ENCODE measurements at regions not wholly inside any gene's neighbourhood (a gene's known extent, or its start where the extent isn't known, plus 50 kb on each side); places are given as distances from the start of the nearest gene placed in this dataset.
"Not testable (repeated sequence)": the region's sequence is repeated elsewhere in the genome, so short reads cannot be mapped to it uniquely, and the experiment has no call there.

GRCh38 chr1:217039926-217040325 is 316.7 kb upstream of the ESRRG start:
- Histone ChIP-seq H3K9me2 (ENCODE audit: insufficient read depth, low read length) (no peaks in the 10 kb centered on the region), H3K27ac (ENCODE audit: low read depth, low read length, poor library complexity, severe bottlenecking) (no peak overlapping the region), H3K4me1 (ENCODE audit: insufficient read depth, low read length, poor library complexity, severe bottlenecking) (no peaks in the 10 kb centered on the region), H3K4me2 (ENCODE audit: low read length) (no peak overlapping the region), H2AFZ (ENCODE audit: low read length) (no peak overlapping the region), H3K9me3 (ENCODE audit: low read length) (no peaks in the 10 kb centered on the region), H3K79me2 (ENCODE audit: insufficient read depth, low read depth, low read length) (no peaks in the 10 kb centered on the region), H3K4me3 (ENCODE audit: low read depth, low read length, poor library complexity, severe bottlenecking) (no peak overlapping the region), H4K20me1 (ENCODE audit: insufficient read depth, low read length) (no peaks in the 10 kb centered on the region), H3K36me3 (ENCODE audit: insufficient read depth, low read length) (no peaks in the 10 kb centered on the region)
- BruUV-seq (replicated peaks): no TSS peak
- DNase-seq (ENCODE audit: low spot score): no peak
- TF ChIP-seq CTCF (conservative IDR thresholded peaks at IDR 0.05; ENCODE audit: low read length): no peak
- TF ChIP-seq EZH2phosphoT487 (IDR thresholded peaks at IDR 0.05; ENCODE audit: borderline replicate concordance, low read depth, low read length): no peak
- intact Hi-C loops (cut with micrococcal nuclease; ENCODE audit: unreplicated experiment): loop anchor here (10.0 kb wide), 1 partner anchor 625 kb away; no protein-coding TSS in a partner anchor
- POLR2A ChIA-PET: interaction anchor here (0.6 kb wide), 1 partner anchor 94 kb away, joined by 3 read pairs; no protein-coding TSS in a partner anchor
- CTCF ChIA-PET (ENCODE audit: unreplicated experiment): no interaction called here

DNA sequence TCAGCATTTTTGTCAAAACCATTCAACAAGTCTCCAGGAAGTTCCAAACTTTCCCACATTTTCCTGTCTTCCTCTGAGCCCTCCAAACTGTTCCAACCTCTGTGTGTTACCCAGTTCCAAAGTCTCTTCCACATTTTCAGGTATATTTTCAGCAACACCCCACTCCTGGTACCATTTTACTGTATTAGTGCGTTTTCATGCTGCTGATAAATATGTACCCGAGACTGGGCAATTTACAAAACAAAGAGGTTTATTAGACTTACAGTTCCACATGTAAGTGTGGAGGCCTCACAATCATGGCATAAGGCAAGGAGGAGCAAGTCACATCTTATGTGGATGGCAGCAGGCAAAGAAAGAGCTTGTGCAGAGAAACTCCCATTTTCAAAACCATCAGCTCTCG is 315.9 kb upstream of the ESRRG start:
- H3K4me3 ChIP-seq (ENCODE audit: low read depth, low read length, poor library complexity, severe bottlenecking); intact Hi-C loops (cut with micrococcal nuclease; ENCODE audit: unreplicated experiment); H3K27ac ChIP-seq (ENCODE audit: low read depth, low read length, poor library complexity, severe bottlenecking); DNase-seq (ENCODE audit: low spot score); H4K20me1 ChIP-seq (ENCODE audit: insufficient read depth, low read length); H2AFZ ChIP-seq (ENCODE audit: low read length); H3K36me3 ChIP-seq (ENCODE audit: insufficient read depth, low read length); BruUV-seq (replicated peaks); H3K9me3 ChIP-seq (ENCODE audit: low read length); H3K4me2 ChIP-seq (ENCODE audit: low read length); H3K9me2 ChIP-seq (ENCODE audit: insufficient read depth, low read length); H3K79me2 ChIP-seq (ENCODE audit: insufficient read depth, low read depth, low read length); H3K4me1 ChIP-seq (ENCODE audit: insufficient read depth, low read length, poor library complexity, severe bottlenecking); CTCF ChIA-PET (ENCODE audit: unreplicated experiment): not testable (repeated sequence)
- POLR2A ChIA-PET: interaction anchor here (0.7 kb wide), 1 partner anchor 20 kb away, joined by 3 read pairs; no protein-coding TSS in a partner anchor

DNA sequence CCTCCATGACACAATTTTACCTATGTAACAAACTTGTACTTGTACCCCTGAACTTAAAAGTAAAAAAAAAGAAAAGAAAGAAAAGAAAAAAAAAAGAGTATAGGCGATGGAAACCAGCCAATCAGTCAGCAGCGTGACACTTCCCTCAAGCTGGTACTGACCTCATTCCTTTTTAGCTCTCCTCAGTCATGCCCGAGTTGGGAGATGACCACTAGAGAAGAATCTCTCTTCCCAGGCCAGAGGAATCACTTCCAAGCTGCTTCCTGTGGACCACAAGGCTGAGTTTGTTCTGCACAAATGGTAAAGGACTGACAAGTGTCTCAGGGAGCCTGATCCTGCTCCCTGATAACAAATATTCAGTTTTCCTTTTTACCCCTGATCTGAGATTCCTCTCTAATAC is 313.5 kb upstream of the ESRRG start:
- Histone ChIP-seq H3K79me2 (ENCODE audit: insufficient read depth, low read depth, low read length) (no peaks in the 10 kb centered on the region), H2AFZ (ENCODE audit: low read length) (no peak overlapping the region), H3K9me3 (ENCODE audit: low read length) (no peaks in the 10 kb centered on the region), H3K27ac (ENCODE audit: low read depth, low read length, poor library complexity, severe bottlenecking) (no peak overlapping the region), H3K9me2 (ENCODE audit: insufficient read depth, low read length) (no peaks in the 10 kb centered on the region), H3K4me1 (ENCODE audit: insufficient read depth, low read length, poor library complexity, severe bottlenecking) (no peaks in the 10 kb centered on the region), H3K36me3 (ENCODE audit: insufficient read depth, low read length) (no peaks in the 10 kb centered on the region), H4K20me1 (ENCODE audit: insufficient read depth, low read length) (no peaks in the 10 kb centered on the region), H3K4me3 (ENCODE audit: low read depth, low read length, poor library complexity, severe bottlenecking) (no peak overlapping the region), H3K4me2 (ENCODE audit: low read length) (no peak overlapping the region)
- no TSS peak for BruUV-seq (replicated peaks)
- intact Hi-C loops (cut with micrococcal nuclease; ENCODE audit: unreplicated experiment): no loop called here
- ChIA-PET CTCF (ENCODE audit: unreplicated experiment) (no interaction called here), POLR2A (no interaction called here)
- TF ChIP-seq EZH2phosphoT487 (IDR thresholded peaks at IDR 0.05; ENCODE audit: borderline replicate concordance, low read depth, low read length) (no peak), CTCF (conservative IDR thresholded peaks at IDR 0.05; ENCODE audit: low read length) (no peak)
- no peak for DNase-seq (ENCODE audit: low spot score)

Measured in OCI-LY7 (cell line).